ENCODE measurements at regions not wholly inside any gene's neighbourhood (a gene's known extent, or its start where the extent isn't known, plus 50 kb on each side); places are given as distances from the start of the nearest gene placed in this dataset.

GRCh38 chr3:10746001-10746400 lies 70.0 kb upstream of the SLC6A11 start:
- TF ChIP-seq EZH2 (IDR thresholded peaks at IDR 0.05; ENCODE audit: borderline replicate concordance, low read depth, low read length, severe bottlenecking) = no peak
- TF ChIP-seq CTCF (IDR thresholded peaks at IDR 0.05; ENCODE audit: borderline replicate concordance, extremely low read depth, low read length, poor library complexity, severe bottlenecking) = no peak
- no peak overlapping the region for H3K4me3 ChIP-seq (ENCODE audit: low read depth in 1 of 2, low read length in 2 of 2)
- H4K20me1 ChIP-seq (ENCODE audit: insufficient read depth, low read length) = no peaks in the 10 kb centered on the region
- no peaks in the 10 kb centered on the region for H3K9me3 ChIP-seq (ENCODE audit: insufficient read depth, low read length, severe bottlenecking)
- no peaks in the 10 kb centered on the region for H3K36me3 ChIP-seq (ENCODE audit: insufficient read depth, low read length)
- H3K4me2 ChIP-seq (ENCODE audit: insufficient read depth, low read length) = no peak overlapping the region
- no peak for DNase-seq
- no peak overlapping the region for H2AFZ ChIP-seq (ENCODE audit: low read depth, low read length)
- no peaks in the 10 kb centered on the region for H3K27me3 ChIP-seq (ENCODE audit: insufficient read depth, low read length, poor library complexity)
- no peaks in the 10 kb centered on the region for H3K79me2 ChIP-seq (ENCODE audit: insufficient read depth, low read length)
- no peaks in the 10 kb centered on the region for H3K4me1 ChIP-seq (ENCODE audit: insufficient read depth, low read length)
- ATAC-seq (ENCODE audit: insufficient read depth, low read depth) = no peak
- H3K27ac ChIP-seq (ENCODE audit: low read length) = no peak overlapping the region
- H3K9ac ChIP-seq (ENCODE audit: low read depth, low read length) = no peak overlapping the region

GRCh38 chr3:10746684-10747083 lies 69.3 kb upstream of the SLC6A11 start:
- H3K9ac ChIP-seq (ENCODE audit: low read depth, low read length) = no peak overlapping the region
- H3K27me3 ChIP-seq (ENCODE audit: insufficient read depth, low read length, poor library complexity) = no peaks in the 10 kb centered on the region
- H3K4me2 ChIP-seq (ENCODE audit: insufficient read depth, low read length) = no peak overlapping the region
- no peak overlapping the region for H2AFZ ChIP-seq (ENCODE audit: low read depth, low read length)
- no peaks in the 10 kb centered on the region for H3K4me1 ChIP-seq (ENCODE audit: insufficient read depth, low read length)
- no peaks in the 10 kb centered on the region for H3K9me3 ChIP-seq (ENCODE audit: insufficient read depth, low read length, severe bottlenecking)
- no peak overlapping the region for H3K27ac ChIP-seq (ENCODE audit: low read length)
- no peak for TF ChIP-seq CTCF (IDR thresholded peaks at IDR 0.05; ENCODE audit: borderline replicate concordance, extremely low read depth, low read length, poor library complexity, severe bottlenecking)
- TF ChIP-seq EZH2 (IDR thresholded peaks at IDR 0.05; ENCODE audit: borderline replicate concordance, low read depth, low read length, severe bottlenecking) = no peak
- no peak for DNase-seq
- H4K20me1 ChIP-seq (ENCODE audit: insufficient read depth, low read length) = no peaks in the 10 kb centered on the region
- ATAC-seq (ENCODE audit: insufficient read depth, low read depth) = no peak
- no peaks in the 10 kb centered on the region for H3K79me2 ChIP-seq (ENCODE audit: insufficient read depth, low read length)
- H3K4me3 ChIP-seq (ENCODE audit: low read depth in 1 of 2, low read length in 2 of 2) = no peak overlapping the region
- no peaks in the 10 kb centered on the region for H3K36me3 ChIP-seq (ENCODE audit: insufficient read depth, low read length)

GRCh38 chr3:10747341-10747740 lies 68.7 kb upstream of the SLC6A11 start:
- Histone ChIP-seq H4K20me1 (ENCODE audit: insufficient read depth, low read length) (no peaks in the 10 kb centered on the region), H3K27me3 (ENCODE audit: insufficient read depth, low read length, poor library complexity) (no peaks in the 10 kb centered on the region), H3K9ac (ENCODE audit: low read depth, low read length) (no peak overlapping the region), H3K4me1 (ENCODE audit: insufficient read depth, low read length) (no peaks in the 10 kb centered on the region), H3K36me3 (ENCODE audit: insufficient read depth, low read length) (no peaks in the 10 kb centered on the region), H3K4me2 (ENCODE audit: insufficient read depth, low read length) (no peak overlapping the region), H3K27ac (ENCODE audit: low read length) (no peak overlapping the region), H3K79me2 (ENCODE audit: insufficient read depth, low read length) (no peaks in the 10 kb centered on the region), H3K4me3 (ENCODE audit: low read depth in 1 of 2, low read length in 2 of 2) (no peak overlapping the region), H3K9me3 (ENCODE audit: insufficient read depth, low read length, severe bottlenecking) (no peaks in the 10 kb centered on the region), H2AFZ (ENCODE audit: low read depth, low read length) (no peak overlapping the region)
- ATAC-seq (ENCODE audit: insufficient read depth, low read depth) = no peak
- TF ChIP-seq CTCF (IDR thresholded peaks at IDR 0.05; ENCODE audit: borderline replicate concordance, extremely low read depth, low read length, poor library complexity, severe bottlenecking) (no peak), EZH2 (IDR thresholded peaks at IDR 0.05; ENCODE audit: borderline replicate concordance, low read depth, low read length, severe bottlenecking) (no peak)
- no peak for DNase-seq

- Histone ChIP-seq H3K4me3 (ENCODE audit: low read depth in 1 of 2, low read length in 2 of 2) (no peak overlapping the region), H3K9ac (ENCODE audit: low read depth, low read length) (no peak overlapping the region), H3K79me2 (ENCODE audit: insufficient read depth, low read length) (no peaks in the 10 kb centered on the region), H4K20me1 (ENCODE audit: insufficient read depth, low read length) (no peaks in the 10 kb centered on the region), H3K27me3 (ENCODE audit: insufficient read depth, low read length, poor library complexity) (no peaks in the 10 kb centered on the region), H3K4me1 (ENCODE audit: insufficient read depth, low read length) (no peaks in the 10 kb centered on the region), H3K4me2 (ENCODE audit: insufficient read depth, low read length) (no peak overlapping the region), H2AFZ (ENCODE audit: low read depth, low read length) (no peak overlapping the region), H3K9me3 (ENCODE audit: insufficient read depth, low read length, severe bottlenecking) (no peaks in the 10 kb centered on the region), H3K27ac (ENCODE audit: low read length) (no peak overlapping the region), H3K36me3 (ENCODE audit: insufficient read depth, low read length) (no peaks in the 10 kb centered on the region)
- ATAC-seq (ENCODE audit: insufficient read depth, low read depth) (no peak), DNase-seq (no peak)
- TF ChIP-seq EZH2 (IDR thresholded peaks at IDR 0.05; ENCODE audit: borderline replicate concordance, low read depth, low read length, severe bottlenecking) (no peak), CTCF (IDR thresholded peaks at IDR 0.05; ENCODE audit: borderline replicate concordance, extremely low read depth, low read length, poor library complexity, severe bottlenecking) (no peak)
Observed at GRCh38 chr3:10748040-10748439, 68.0 kb upstream of the SLC6A11 start.
